GM23338 (cell line): ENCODE measurements at regions not wholly inside any gene's neighbourhood (a gene's known extent, or its start where the extent isn't known, plus 50 kb on each side); places are given as distances from the start of the nearest gene placed in this dataset.

ENCODE experiments used
- ATAC-seq: fragments of 200-7000 bp; cut with Tn5 transposase; 3 replicates; pipeline ENCODE4 v1.9.1; 2020
- DNase-seq: peaks from one replicate; pipeline ENCODE4 v3.0.0-alpha.2; 2015; ENCODE audit warnings: low spot score
- H2AFZ ChIP-seq: fragments of 200-600 bp; sonication (generic); 2 replicates; pipeline ENCODE4 v1.8.0; 2016; ENCODE audit warnings: antibody characterized with exemption, mild to moderate bottlenecking, moderate library complexity
- H3F3A ChIP-seq: fragments of 200-600 bp; sonication (generic); replicated peaks from 2 replicates; pipeline ENCODE4 v1.8.0; 2017; ENCODE audit warnings: antibody characterized with exemption, mixed run types, low read depth
- H3K27ac ChIP-seq: fragments of 200-600 bp; sonication (generic); 2 replicates; pipeline ENCODE4 v1.6.1; 2016; ENCODE audit warnings: low read depth
- H3K27me3 ChIP-seq: fragments of 200-600 bp; sonication (generic); 2 replicates; pipeline ENCODE4 v1.8.0; 2016; ENCODE audit warnings: mild to moderate bottlenecking, mixed run types, moderate library complexity; ENCODE audit not compliant: insufficient read depth
- H3K36me3 ChIP-seq: fragments of 200-600 bp; sonication (generic); 2 replicates; pipeline ENCODE4 v1.8.0; 2016; ENCODE audit warnings: mild to moderate bottlenecking; ENCODE audit not compliant: insufficient read depth
- H3K4me1 ChIP-seq: fragments of 200-600 bp; sonication (generic); 2 replicates; pipeline ENCODE4 v1.8.0; 2016; ENCODE audit warnings: mild to moderate bottlenecking, moderate library complexity; ENCODE audit not compliant: insufficient read depth
- H3K4me2 ChIP-seq: fragments of 200-600 bp; sonication (generic); 2 replicates; pipeline ENCODE4 v1.7.1; 2017; ENCODE audit warnings: mixed run types
- H3K4me3 ChIP-seq: fragments of 200-600 bp; sonication (generic); 2 replicates; pipeline ENCODE4 v1.6.1; 2016; ENCODE audit warnings: mixed run types
- H3K79me2 ChIP-seq: fragments of 200-600 bp; sonication (generic); replicated peaks from 2 replicates; pipeline ENCODE4 v1.8.0; 2017; ENCODE audit warnings: mild to moderate bottlenecking; ENCODE audit not compliant: insufficient read depth
- H3K9me2 ChIP-seq: fragments of 200-600 bp; sonication (generic); 2 replicates; pipeline ENCODE4 v1.8.0; 2017; ENCODE audit not compliant: insufficient read depth
- H4K20me1 ChIP-seq: fragments of 200-600 bp; sonication (generic); replicated peaks from 2 replicates; pipeline ENCODE4 v1.8.0; 2017; ENCODE audit warnings: mild to moderate bottlenecking; ENCODE audit not compliant: insufficient read depth
- H3K27ac Mint-ChIP-seq: 2 replicates; pipeline ENCODE4 v1.8.0; 2020; ENCODE audit warnings: inconsistent platforms, mild to moderate bottlenecking, moderate library complexity, mixed read lengths
- H3K27me3 Mint-ChIP-seq: 3 replicates; pipeline ENCODE4 v1.8.0; 2022; ENCODE audit warnings: low read depth, mild to moderate bottlenecking, moderate library complexity, mixed read lengths, inconsistent platforms; ENCODE audit not compliant: insufficient read depth, poor library complexity
- H3K36me3 Mint-ChIP-seq: 3 replicates; pipeline ENCODE4 v1.8.0; 2021; ENCODE audit warnings: low read depth, mild to moderate bottlenecking, inconsistent platforms, moderate library complexity, mixed read lengths
- H3K4me1 Mint-ChIP-seq: 3 replicates; pipeline ENCODE4 v1.8.0; 2020; ENCODE audit warnings: mild to moderate bottlenecking, inconsistent platforms, mixed read lengths
- H3K4me3 Mint-ChIP-seq: 3 replicates; pipeline ENCODE4 v1.8.0; 2021; ENCODE audit warnings: moderate library complexity, mild to moderate bottlenecking, inconsistent platforms, mixed read lengths
- H3K9me3 Mint-ChIP-seq: 3 replicates; pipeline ENCODE4 v1.8.0; 2020; ENCODE audit warnings: moderate library complexity, mild to moderate bottlenecking, inconsistent platforms, mixed read lengths
- CREB1 ChIP-seq: fragments of 250-450 bp; sonication (Bioruptor Pico); IDR thresholded peaks from 2 replicates; pipeline ENCODE4 v1.5.0; 2020; ENCODE audit warnings: low read depth, mild to moderate bottlenecking, moderate library complexity
- CTCF ChIP-seq, 2 experiments: fragments of 200-600 bp in 1 of 2; sonication (generic) in 1 of 2; conservative IDR thresholded peaks; 2 replicates each; pipeline versions ENCODE4 v1.5.1 to v1.6.1; 2016 to 2017; ENCODE audit warnings: antibody characterized with exemption in 2 of 2, low read depth in 2 of 2, mild to moderate bottlenecking in 2 of 2, moderate library complexity in 1 of 2
- EZH2 ChIP-seq: fragments of 200-600 bp; sonication (generic); IDR thresholded peaks from one replicate; pipeline ENCODE4 v1.8.0; 2017; ENCODE audit warnings: antibody characterized with exemption, mild to moderate bottlenecking, low read depth; ENCODE audit not compliant: unreplicated experiment
- EZH2phosphoT487 ChIP-seq: fragments of 200-600 bp; sonication (generic); IDR thresholded peaks from one replicate; pipeline ENCODE4 v1.8.1; 2018; ENCODE audit warnings: antibody characterized with exemption; ENCODE audit not compliant: unreplicated experiment
- JUNB ChIP-seq: IDR thresholded peaks from one replicate; pipeline ENCODE4 v1.6.1; 2016; ENCODE audit warnings: antibody characterized with exemption; ENCODE audit not compliant: unreplicated experiment
- NANOG ChIP-seq: IDR thresholded peaks from 2 replicates; pipeline ENCODE4 v1.6.1; 2016; ENCODE audit warnings: antibody characterized with exemption, borderline replicate concordance
- POLR2AphosphoS5 ChIP-seq: IDR thresholded peaks from 2 replicates; pipeline ENCODE4 v1.6.1; 2016; ENCODE audit warnings: antibody characterized with exemption, low read depth
- STAT1 ChIP-seq: IDR thresholded peaks from one replicate; pipeline ENCODE4 v1.6.1; 2016; ENCODE audit warnings: antibody characterized with exemption; ENCODE audit not compliant: unreplicated experiment
- ZNF114 ChIP-seq: fragments of 250-450 bp; sonication (Bioruptor Pico); IDR thresholded peaks from 2 replicates; pipeline ENCODE4 v1.5.0; 2020; ENCODE audit warnings: mild to moderate bottlenecking, moderate library complexity
- ZNF331 ChIP-seq: fragments of 250-450 bp; sonication (Bioruptor Pico); IDR thresholded peaks from 2 replicates; pipeline ENCODE4 v1.5.0; 2020; ENCODE audit warnings: low read depth, mild to moderate bottlenecking, moderate library complexity
- TF ChIP-seq, protein P1 (sequence below): IDR thresholded peaks from one replicate; pipeline ENCODE4 v1.6.1; 2018; ENCODE audit warnings: antibody characterized with exemption; ENCODE audit not compliant: unreplicated experiment
- TF ChIP-seq, protein P2 (sequence below): IDR thresholded peaks from 2 replicates; pipeline ENCODE4 v1.6.1; 2016; ENCODE audit warnings: antibody characterized with exemption
- TF ChIP-seq, protein P3 (sequence below): fragments of 250-450 bp; sonication (Bioruptor Pico); IDR thresholded peaks from 2 replicates; pipeline ENCODE4 v1.5.0; 2020; ENCODE audit warnings: mild to moderate bottlenecking, moderate library complexity

- Histone ChIP-seq H3K27ac (no peak overlapping the region), H3K4me2 (no peak overlapping the region), H4K20me1 (no peaks in the 10 kb centered on the region), H2AFZ (0 out of 2 replicates have a peak overlapping the region, but pooled peaks have one; percentile 30), H3K79me2 (no peaks in the 10 kb centered on the region), H3K27me3 (no peaks in the 10 kb centered on the region), H3K4me3 (no peak overlapping the region), H3K36me3 (no peaks in the 10 kb centered on the region), H3K9me2 (0 out of 2 replicates have a peak, but pooled peaks cover 2% of the 10 kb centered on the region), H3K4me1 (0 out of 2 replicates have a peak, but pooled peaks cover under 1% of the 10 kb centered on the region), H3F3A (no peaks in the 10 kb centered on the region)
- ATAC-seq (no peak; the same call in 2 of the 3 replicates), DNase-seq (no peak)
- H3K27me3 Mint-ChIP-seq, result no peaks in the 10 kb centered on the region
- TF ChIP-seq CTCF (conservative IDR thresholded peaks at IDR 0.05; ENCODE audit: low read depth in 2 of 2) (no peak), EZH2 (no peak), EZH2phosphoT487 (no peak), CREB1 (CRISPR knock-in tag) (no peak), POLR2AphosphoS5 (no peak), ZNF114 (CRISPR knock-in tag) (no peak), JUNB (no peak), STAT1 (no peak), ZNF331 (CRISPR knock-in tag) (no peak), NANOG (no peak)
- TF ChIP-seq, protein P1, sequence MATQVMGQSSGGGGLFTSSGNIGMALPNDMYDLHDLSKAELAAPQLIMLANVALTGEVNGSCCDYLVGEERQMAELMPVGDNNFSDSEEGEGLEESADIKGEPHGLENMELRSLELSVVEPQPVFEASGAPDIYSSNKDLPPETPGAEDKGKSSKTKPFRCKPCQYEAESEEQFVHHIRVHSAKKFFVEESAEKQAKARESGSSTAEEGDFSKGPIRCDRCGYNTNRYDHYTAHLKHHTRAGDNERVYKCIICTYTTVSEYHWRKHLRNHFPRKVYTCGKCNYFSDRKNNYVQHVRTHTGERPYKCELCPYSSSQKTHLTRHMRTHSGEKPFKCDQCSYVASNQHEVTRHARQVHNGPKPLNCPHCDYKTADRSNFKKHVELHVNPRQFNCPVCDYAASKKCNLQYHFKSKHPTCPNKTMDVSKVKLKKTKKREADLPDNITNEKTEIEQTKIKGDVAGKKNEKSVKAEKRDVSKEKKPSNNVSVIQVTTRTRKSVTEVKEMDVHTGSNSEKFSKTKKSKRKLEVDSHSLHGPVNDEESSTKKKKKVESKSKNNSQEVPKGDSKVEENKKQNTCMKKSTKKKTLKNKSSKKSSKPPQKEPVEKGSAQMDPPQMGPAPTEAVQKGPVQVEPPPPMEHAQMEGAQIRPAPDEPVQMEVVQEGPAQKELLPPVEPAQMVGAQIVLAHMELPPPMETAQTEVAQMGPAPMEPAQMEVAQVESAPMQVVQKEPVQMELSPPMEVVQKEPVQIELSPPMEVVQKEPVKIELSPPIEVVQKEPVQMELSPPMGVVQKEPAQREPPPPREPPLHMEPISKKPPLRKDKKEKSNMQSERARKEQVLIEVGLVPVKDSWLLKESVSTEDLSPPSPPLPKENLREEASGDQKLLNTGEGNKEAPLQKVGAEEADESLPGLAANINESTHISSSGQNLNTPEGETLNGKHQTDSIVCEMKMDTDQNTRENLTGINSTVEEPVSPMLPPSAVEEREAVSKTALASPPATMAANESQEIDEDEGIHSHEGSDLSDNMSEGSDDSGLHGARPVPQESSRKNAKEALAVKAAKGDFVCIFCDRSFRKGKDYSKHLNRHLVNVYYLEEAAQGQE, result no peak
- TF ChIP-seq, protein P2, sequence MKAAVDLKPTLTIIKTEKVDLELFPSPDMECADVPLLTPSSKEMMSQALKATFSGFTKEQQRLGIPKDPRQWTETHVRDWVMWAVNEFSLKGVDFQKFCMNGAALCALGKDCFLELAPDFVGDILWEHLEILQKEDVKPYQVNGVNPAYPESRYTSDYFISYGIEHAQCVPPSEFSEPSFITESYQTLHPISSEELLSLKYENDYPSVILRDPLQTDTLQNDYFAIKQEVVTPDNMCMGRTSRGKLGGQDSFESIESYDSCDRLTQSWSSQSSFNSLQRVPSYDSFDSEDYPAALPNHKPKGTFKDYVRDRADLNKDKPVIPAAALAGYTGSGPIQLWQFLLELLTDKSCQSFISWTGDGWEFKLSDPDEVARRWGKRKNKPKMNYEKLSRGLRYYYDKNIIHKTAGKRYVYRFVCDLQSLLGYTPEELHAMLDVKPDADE, result no peak
- TF ChIP-seq, protein P3, sequence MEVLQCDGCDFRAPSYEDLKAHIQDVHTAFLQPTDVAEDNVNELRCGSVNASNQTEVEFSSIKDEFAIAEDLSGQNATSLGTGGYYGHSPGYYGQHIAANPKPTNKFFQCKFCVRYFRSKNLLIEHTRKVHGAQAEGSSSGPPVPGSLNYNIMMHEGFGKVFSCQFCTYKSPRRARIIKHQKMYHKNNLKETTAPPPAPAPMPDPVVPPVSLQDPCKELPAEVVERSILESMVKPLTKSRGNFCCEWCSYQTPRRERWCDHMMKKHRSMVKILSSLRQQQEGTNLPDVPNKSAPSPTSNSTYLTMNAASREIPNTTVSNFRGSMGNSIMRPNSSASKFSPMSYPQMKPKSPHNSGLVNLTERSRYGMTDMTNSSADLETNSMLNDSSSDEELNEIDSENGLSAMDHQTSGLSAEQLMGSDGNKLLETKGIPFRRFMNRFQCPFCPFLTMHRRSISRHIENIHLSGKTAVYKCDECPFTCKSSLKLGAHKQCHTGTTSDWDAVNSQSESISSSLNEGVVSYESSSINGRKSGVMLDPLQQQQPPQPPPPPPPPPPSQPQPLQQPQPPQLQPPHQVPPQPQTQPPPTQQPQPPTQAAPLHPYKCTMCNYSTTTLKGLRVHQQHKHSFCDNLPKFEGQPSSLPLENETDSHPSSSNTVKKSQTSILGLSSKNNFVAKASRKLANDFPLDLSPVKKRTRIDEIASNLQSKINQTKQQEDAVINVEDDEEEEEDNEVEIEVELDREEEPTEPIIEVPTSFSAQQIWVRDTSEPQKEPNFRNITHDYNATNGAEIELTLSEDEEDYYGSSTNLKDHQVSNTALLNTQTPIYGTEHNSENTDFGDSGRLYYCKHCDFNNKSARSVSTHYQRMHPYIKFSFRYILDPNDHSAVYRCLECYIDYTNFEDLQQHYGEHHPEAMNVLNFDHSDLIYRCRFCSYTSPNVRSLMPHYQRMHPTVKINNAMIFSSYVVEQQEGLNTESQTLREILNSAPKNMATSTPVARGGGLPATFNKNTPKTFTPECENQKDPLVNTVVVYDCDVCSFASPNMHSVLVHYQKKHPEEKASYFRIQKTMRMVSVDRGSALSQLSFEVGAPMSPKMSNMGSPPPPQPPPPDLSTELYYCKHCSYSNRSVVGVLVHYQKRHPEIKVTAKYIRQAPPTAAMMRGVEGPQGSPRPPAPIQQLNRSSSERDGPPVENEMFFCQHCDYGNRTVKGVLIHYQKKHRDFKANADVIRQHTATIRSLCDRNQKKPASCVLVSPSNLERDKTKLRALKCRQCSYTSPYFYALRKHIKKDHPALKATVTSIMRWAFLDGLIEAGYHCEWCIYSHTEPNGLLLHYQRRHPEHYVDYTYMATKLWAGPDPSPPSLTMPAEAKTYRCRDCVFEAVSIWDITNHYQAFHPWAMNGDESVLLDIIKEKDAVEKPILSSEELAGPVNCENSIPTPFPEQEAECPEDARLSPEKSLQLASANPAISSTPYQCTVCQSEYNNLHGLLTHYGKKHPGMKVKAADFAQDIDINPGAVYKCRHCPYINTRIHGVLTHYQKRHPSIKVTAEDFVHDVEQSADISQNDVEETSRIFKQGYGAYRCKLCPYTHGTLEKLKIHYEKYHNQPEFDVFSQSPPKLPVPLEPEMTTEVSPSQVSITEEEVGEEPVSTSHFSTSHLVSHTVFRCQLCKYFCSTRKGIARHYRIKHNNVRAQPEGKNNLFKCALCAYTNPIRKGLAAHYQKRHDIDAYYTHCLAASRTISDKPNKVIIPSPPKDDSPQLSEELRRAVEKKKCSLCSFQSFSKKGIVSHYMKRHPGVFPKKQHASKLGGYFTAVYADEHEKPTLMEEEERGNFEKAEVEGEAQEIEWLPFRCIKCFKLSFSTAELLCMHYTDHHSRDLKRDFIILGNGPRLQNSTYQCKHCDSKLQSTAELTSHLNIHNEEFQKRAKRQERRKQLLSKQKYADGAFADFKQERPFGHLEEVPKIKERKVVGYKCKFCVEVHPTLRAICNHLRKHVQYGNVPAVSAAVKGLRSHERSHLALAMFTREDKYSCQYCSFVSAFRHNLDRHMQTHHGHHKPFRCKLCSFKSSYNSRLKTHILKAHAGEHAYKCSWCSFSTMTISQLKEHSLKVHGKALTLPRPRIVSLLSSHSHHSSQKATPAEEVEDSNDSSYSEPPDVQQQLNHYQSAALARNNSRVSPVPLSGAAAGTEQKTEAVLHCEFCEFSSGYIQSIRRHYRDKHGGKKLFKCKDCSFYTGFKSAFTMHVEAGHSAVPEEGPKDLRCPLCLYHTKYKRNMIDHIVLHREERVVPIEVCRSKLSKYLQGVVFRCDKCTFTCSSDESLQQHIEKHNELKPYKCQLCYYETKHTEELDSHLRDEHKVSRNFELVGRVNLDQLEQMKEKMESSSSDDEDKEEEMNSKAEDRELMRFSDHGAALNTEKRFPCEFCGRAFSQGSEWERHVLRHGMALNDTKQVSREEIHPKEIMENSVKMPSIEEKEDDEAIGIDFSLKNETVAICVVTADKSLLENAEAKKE (CRISPR knock-in tag), result no peak
- H3K4me1 Mint-ChIP-seq, result peaks cover under 1% of the 10 kb centered on the region; the same call in 2 of the 3 replicates
- H3K27ac Mint-ChIP-seq, result no peak overlapping the region
- no peaks in the 10 kb centered on the region for H3K9me3 Mint-ChIP-seq
- H3K36me3 Mint-ChIP-seq, result no peaks in the 10 kb centered on the region
- H3K4me3 Mint-ChIP-seq, result no peak overlapping the region
These were observed 331.5 kb upstream of the EMCN start for GRCh38 chr4:100849319-100849718.
